Loucy (cell line): ENCODE measurements at regions not wholly inside any gene's neighbourhood (a gene's known extent, or its start where the extent isn't known, plus 50 kb on each side); places are given as distances from the start of the nearest gene placed in this dataset.

Source experiments
- EZH2phosphoT487 ChIP-seq: fragments of 200-600 bp; IDR thresholded peaks from 2 replicates; pipeline ENCODE4 v1.6.1; 2018; ENCODE audit warnings: antibody characterized with exemption, mild to moderate bottlenecking, moderate library complexity, borderline replicate concordance
- TF ChIP-seq, protein P1 (sequence below): fragments of 200-600 bp; sonication (generic); conservative IDR thresholded peaks from 2 replicates; pipeline ENCODE4 v1.5.1; 2014; ENCODE audit warnings: mild to moderate bottlenecking, antibody characterized with exemption, low read length

DNA sequence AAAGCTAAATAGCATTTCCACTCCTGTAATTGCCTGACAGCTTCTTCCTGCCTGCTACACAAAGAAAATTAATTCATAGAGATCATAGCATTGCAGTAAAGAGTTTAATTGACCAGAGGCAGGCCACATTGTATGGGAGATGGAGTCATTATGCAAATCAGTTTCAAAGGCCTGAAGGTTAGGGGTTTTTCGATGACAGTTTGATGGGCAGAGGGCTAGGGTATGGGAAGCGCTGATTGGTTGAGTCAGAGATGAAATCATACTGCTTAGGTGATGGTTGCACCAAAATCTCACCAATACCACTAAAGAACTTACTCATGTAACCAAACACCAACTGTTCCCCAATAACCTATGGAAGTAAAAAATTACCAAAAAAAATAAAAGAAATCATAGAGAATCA, 599.0 kb downstream of the NUP35 start:
- TF ChIP-seq, protein P1, sequence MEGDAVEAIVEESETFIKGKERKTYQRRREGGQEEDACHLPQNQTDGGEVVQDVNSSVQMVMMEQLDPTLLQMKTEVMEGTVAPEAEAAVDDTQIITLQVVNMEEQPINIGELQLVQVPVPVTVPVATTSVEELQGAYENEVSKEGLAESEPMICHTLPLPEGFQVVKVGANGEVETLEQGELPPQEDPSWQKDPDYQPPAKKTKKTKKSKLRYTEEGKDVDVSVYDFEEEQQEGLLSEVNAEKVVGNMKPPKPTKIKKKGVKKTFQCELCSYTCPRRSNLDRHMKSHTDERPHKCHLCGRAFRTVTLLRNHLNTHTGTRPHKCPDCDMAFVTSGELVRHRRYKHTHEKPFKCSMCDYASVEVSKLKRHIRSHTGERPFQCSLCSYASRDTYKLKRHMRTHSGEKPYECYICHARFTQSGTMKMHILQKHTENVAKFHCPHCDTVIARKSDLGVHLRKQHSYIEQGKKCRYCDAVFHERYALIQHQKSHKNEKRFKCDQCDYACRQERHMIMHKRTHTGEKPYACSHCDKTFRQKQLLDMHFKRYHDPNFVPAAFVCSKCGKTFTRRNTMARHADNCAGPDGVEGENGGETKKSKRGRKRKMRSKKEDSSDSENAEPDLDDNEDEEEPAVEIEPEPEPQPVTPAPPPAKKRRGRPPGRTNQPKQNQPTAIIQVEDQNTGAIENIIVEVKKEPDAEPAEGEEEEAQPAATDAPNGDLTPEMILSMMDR: no peak
- no peak for TF ChIP-seq EZH2phosphoT487
